SK-N-SH (cell line): ENCODE measurements at regions not wholly inside any gene's neighbourhood (a gene's known extent, or its start where the extent isn't known, plus 50 kb on each side); places are given as distances from the start of the nearest gene placed in this dataset.

ENCODE experiments used
- CTCF ChIA-PET: fragments of 300-600, 350-600 bp; formaldehyde crosslinking; extraction: SDS; loops from one replicate; lab custom pipeline; 2021; lab: Yijun Ruan, JAX
- POLR2A ChIA-PET: fragments of 350-600 bp; sonication (Branson Sonifier 250); formaldehyde crosslinking; extraction: SDS; loops from one replicate; lab custom pipeline; 2020; ENCODE audit warnings: antibody characterized with exemption, inconsistent platforms; lab: Yijun Ruan, JAX
- DNase-seq: peaks from one replicate; pipeline ENCODE4 v3.0.0; 2012
- H2AFZ ChIP-seq: fragments of 200-600 bp; sonication (generic); 2 replicates; pipeline ENCODE4 v1.8.1; 2016; ENCODE audit warnings: antibody characterized with exemption, mild to moderate bottlenecking, low read depth
- H3F3A ChIP-seq: fragments of 200-600 bp; sonication (generic); replicated peaks from 2 replicates; pipeline ENCODE3; 2016; ENCODE audit warnings: antibody characterized with exemption, mild to moderate bottlenecking; ENCODE audit not compliant: insufficient read depth
- H3K27ac ChIP-seq, 2 experiments: fragments of 200-500 bp in 1 of 2; fragments of 200-600 bp in 1 of 2; sonication (Bioruptor generic) in 1 of 2; sonication (generic), shearing (Covaris generic) in 1 of 2; 2 replicates each; pipeline versions ENCODE4 v1.5.1 to v1.6.1; 2014 to 2016; ENCODE audit warnings: low read depth in 2 of 2, inconsistent platforms in 1 of 2, low read length in 1 of 2, mild to moderate bottlenecking in 1 of 2, mixed read lengths in 1 of 2
- H3K27me3 ChIP-seq: fragments of 200-600 bp; sonication (generic), shearing (Covaris generic); 2 replicates; pipeline ENCODE4 v1.6.1; 2016; ENCODE audit warnings: mixed run types; ENCODE audit not compliant: insufficient read depth
- H3K36me3 ChIP-seq, 2 experiments: fragments of 200-500 bp in 1 of 2; fragments of 200-600 bp in 1 of 2; sonication (Bioruptor generic) in 1 of 2; sonication (generic) in 1 of 2; replicated peaks in 1 of 2; 2 replicates each; pipeline versions ENCODE3 to v1.5.1; 2014 to 2016; ENCODE audit warnings: low read length in 1 of 2, mild to moderate bottlenecking in 1 of 2; ENCODE audit not compliant: insufficient read depth in 2 of 2, control insufficient read depth in 1 of 2
- H3K4me1 ChIP-seq, 2 experiments: fragments of 200-500 bp in 1 of 2; fragments of 200-600 bp in 1 of 2; sonication (Bioruptor generic) in 1 of 2; sonication (generic), shearing (Covaris generic) in 1 of 2; 2 replicates each; pipeline versions ENCODE4 v1.5.1 to v1.6.1; 2014 to 2016; ENCODE audit warnings: low read depth in 1 of 2, low read length in 1 of 2, mixed run types in 1 of 2; ENCODE audit not compliant: insufficient read depth in 2 of 2, control insufficient read depth in 1 of 2
- H3K4me2 ChIP-seq: fragments of 200-600 bp; sonication (generic), shearing (Covaris generic); 2 replicates; pipeline ENCODE4 v1.6.1; 2017; ENCODE audit warnings: mixed run types
- H3K4me3 ChIP-seq, 2 experiments: fragments of 200-500 bp in 1 of 2; fragments of 200-600 bp in 1 of 2; sonication (Bioruptor generic) in 1 of 2; sonication (generic), shearing (Covaris generic) in 1 of 2; 2 replicates each; pipeline versions ENCODE4 v1.5.1 to v1.8.1; 2014 to 2016; ENCODE audit warnings: low read depth in 2 of 2, inconsistent platforms in 1 of 2, low read length in 1 of 2, mild to moderate bottlenecking in 1 of 2, mixed read lengths in 1 of 2, moderate library complexity in 1 of 2
- H3K79me2 ChIP-seq: fragments of 200-600 bp; sonication (generic); 2 replicates; pipeline ENCODE4 v1.8.1; 2017; ENCODE audit warnings: mild to moderate bottlenecking; ENCODE audit not compliant: insufficient read depth
- H3K9ac ChIP-seq: fragments of 200-600 bp; sonication (generic); 2 replicates; pipeline ENCODE4 v1.6.1; 2017; ENCODE audit warnings: mixed run types
- H3K9me2 ChIP-seq: fragments of 200-600 bp; sonication (generic); 2 replicates; pipeline ENCODE4 v1.6.1; 2017; ENCODE audit warnings: mixed run types
- H3K9me3 ChIP-seq: fragments of 200-600 bp; sonication (generic); 2 replicates; pipeline ENCODE4 v1.6.1; 2017; ENCODE audit warnings: mixed run types, mild to moderate bottlenecking, moderate library complexity
- H4K20me1 ChIP-seq: fragments of 200-600 bp; sonication (generic); 2 replicates; pipeline ENCODE4 v1.6.1; 2017; ENCODE audit warnings: mild to moderate bottlenecking, mixed run types; ENCODE audit not compliant: insufficient read depth
- EZH2phosphoT487 ChIP-seq: fragments of 200-600 bp; sonication (generic); IDR thresholded peaks from 2 replicates; pipeline ENCODE4 v1.6.1; 2017; ENCODE audit warnings: low read depth, mixed run types, mild to moderate bottlenecking, antibody characterized with exemption, moderate library complexity, borderline replicate concordance
- FOXM1 ChIP-seq: IDR thresholded peaks from 2 replicates; pipeline ENCODE4 v1.4.0; 2012; ENCODE audit warnings: low read depth, mild to moderate bottlenecking
- MEF2A ChIP-seq: IDR thresholded peaks from 2 replicates; pipeline ENCODE4 v1.4.0; 2012; ENCODE audit warnings: low read depth, borderline replicate concordance
- NFIC ChIP-seq: IDR thresholded peaks from 2 replicates; pipeline ENCODE4 v1.4.0; 2012; ENCODE audit warnings: borderline replicate concordance
- RCOR1 ChIP-seq: fragments of 150-350 bp; IDR thresholded peaks from 2 replicates; pipeline ENCODE4 v1.6.1; 2017; ENCODE audit warnings: antibody characterized with exemption, low read length
- REST ChIP-seq: IDR thresholded peaks from 2 replicates; pipeline ENCODE4 v1.6.1; 2012; ENCODE audit warnings: mild to moderate bottlenecking, low read depth, low read length, moderate library complexity
- TCF12 ChIP-seq: IDR thresholded peaks from 2 replicates; pipeline ENCODE4 v1.4.0; 2012
- WGBS: methylation state at CpG from one replicate; pipeline ENCODE4 v1.1.6; 2017; ENCODE audit warnings: low lambda C conversion rate; 5-methylcytosine and 5-hydroxymethylcytosine counted together
- TF ChIP-seq, protein P1 (sequence below): fragments of 200-600 bp; sonication (generic); IDR thresholded peaks from 2 replicates; pipeline ENCODE4 v1.6.1; 2017; ENCODE audit warnings: antibody characterized with exemption, mild to moderate bottlenecking, moderate library complexity
- TF ChIP-seq, protein P2 (sequence below): IDR thresholded peaks from 2 replicates; pipeline ENCODE4 v1.4.0; 2012; ENCODE audit warnings: low read depth, borderline replicate concordance

DNA sequence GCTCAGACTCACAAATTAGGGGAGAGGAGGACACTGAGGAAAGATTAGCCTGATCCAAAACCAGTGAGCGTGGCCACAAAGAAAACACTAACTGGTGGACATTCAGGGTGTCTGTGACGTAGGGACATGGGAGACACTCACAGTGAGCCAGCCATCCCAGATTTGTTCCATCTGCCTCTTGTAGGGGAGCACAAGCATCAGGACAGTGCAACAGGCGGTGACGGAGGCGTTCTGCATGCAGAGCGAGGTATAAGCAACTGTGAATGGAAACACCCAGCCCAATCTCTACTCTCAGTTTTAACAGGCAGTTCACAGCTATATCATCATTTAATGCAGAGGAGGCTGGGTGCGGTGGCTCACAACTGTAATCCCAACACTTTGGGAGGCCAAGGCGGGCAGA lies 52.8 kb upstream of the TOMM7 start:
- no peak overlapping the region for H2AFZ ChIP-seq
- WGBS, result 23% methylated on average over 8 of the region's 8 CpGs
- no peaks in the 10 kb centered on the region for H4K20me1 ChIP-seq
- no peaks in the 10 kb centered on the region for H3K79me2 ChIP-seq
- H3K27ac ChIP-seq, result no peak overlapping the region
- no peaks in the 10 kb centered on the region for H3K4me1 ChIP-seq
- H3K36me3 ChIP-seq, result no peaks in the 10 kb centered on the region
- ChIA-PET POLR2A (no interaction called here), CTCF (interaction anchor here (1.1 to 1.4 kb wide), 4 partner anchors 10 to 179 kb away, joined by 3 to 4 read pairs (median 4); no protein-coding TSS in a partner anchor)
- H3K9me2 ChIP-seq, result no peaks in the 10 kb centered on the region
- no peak overlapping the region for H3K4me3 ChIP-seq
- no peak overlapping the region for H3K9ac ChIP-seq
- no peak for DNase-seq
- H3K9me3 ChIP-seq, result no peaks in the 10 kb centered on the region
- H3K27me3 ChIP-seq, result peaks cover 53% of the 10 kb centered on the region; the same call in 1 of the 2 replicates
- H3K4me2 ChIP-seq, result no peak overlapping the region
- H3F3A ChIP-seq, result no peaks in the 10 kb centered on the region
- TF ChIP-seq RCOR1 (no peak), FOXM1 (no peak)
- TF ChIP-seq, protein P1, sequence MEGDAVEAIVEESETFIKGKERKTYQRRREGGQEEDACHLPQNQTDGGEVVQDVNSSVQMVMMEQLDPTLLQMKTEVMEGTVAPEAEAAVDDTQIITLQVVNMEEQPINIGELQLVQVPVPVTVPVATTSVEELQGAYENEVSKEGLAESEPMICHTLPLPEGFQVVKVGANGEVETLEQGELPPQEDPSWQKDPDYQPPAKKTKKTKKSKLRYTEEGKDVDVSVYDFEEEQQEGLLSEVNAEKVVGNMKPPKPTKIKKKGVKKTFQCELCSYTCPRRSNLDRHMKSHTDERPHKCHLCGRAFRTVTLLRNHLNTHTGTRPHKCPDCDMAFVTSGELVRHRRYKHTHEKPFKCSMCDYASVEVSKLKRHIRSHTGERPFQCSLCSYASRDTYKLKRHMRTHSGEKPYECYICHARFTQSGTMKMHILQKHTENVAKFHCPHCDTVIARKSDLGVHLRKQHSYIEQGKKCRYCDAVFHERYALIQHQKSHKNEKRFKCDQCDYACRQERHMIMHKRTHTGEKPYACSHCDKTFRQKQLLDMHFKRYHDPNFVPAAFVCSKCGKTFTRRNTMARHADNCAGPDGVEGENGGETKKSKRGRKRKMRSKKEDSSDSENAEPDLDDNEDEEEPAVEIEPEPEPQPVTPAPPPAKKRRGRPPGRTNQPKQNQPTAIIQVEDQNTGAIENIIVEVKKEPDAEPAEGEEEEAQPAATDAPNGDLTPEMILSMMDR, result no peak

- Histone ChIP-seq H3K4me2 (no peak overlapping the region), H3K27me3 (peaks cover 51% of the 10 kb centered on the region; the same call in 1 of the 2 replicates), H3K9ac (no peak overlapping the region), H4K20me1 (no peaks in the 10 kb centered on the region), H3K4me3 (no peak overlapping the region), H3K79me2 (no peaks in the 10 kb centered on the region), H3K9me2 (no peaks in the 10 kb centered on the region), H3K9me3 (no peaks in the 10 kb centered on the region), H3K27ac (no peak overlapping the region), H2AFZ (no peak overlapping the region), H3K4me1 (no peaks in the 10 kb centered on the region), H3F3A (no peaks in the 10 kb centered on the region), H3K36me3 (no peaks in the 10 kb centered on the region)
- TF ChIP-seq EZH2phosphoT487, result no peak
- TF ChIP-seq, protein P2, sequence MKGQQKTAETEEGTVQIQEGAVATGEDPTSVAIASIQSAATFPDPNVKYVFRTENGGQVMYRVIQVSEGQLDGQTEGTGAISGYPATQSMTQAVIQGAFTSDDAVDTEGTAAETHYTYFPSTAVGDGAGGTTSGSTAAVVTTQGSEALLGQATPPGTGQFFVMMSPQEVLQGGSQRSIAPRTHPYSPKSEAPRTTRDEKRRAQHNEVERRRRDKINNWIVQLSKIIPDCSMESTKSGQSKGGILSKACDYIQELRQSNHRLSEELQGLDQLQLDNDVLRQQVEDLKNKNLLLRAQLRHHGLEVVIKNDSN, result no peak
- TF ChIP-seq REST, result no peak
- TF ChIP-seq MEF2A, result no peak
- TF ChIP-seq TCF12, result no peak
- no peak for TF ChIP-seq NFIC
- ChIA-PET CTCF (interaction anchor here (1.1 kb wide), 3 partner anchors 14 to 180 kb away, joined by 3 read pairs; no protein-coding TSS in a partner anchor), POLR2A (no interaction called here)
- WGBS, result 26% methylated on average over 9 of the region's 9 CpGs
- no peak for DNase-seq
Observed at GRCh38 chr7:22874904-22875303, 52.3 kb upstream of the TOMM7 start.
